ENCODE measurements at regions not wholly inside any gene's neighbourhood (a gene's known extent, or its start where the extent isn't known, plus 50 kb on each side); places are given as distances from the start of the nearest gene placed in this dataset.

GRCh38 chr19:28322491-28322890 lies 890.5 kb downstream of the UQCRFS1 start:
- intact Hi-C loops (cut with micrococcal nuclease) = no loop called here
- no peak overlapping the region for H3K27ac Mint-ChIP-seq
- CTCF ChIA-PET = interaction anchor here (1.1 to 4.3 kb wide), 4 partner anchors 46 to 352 kb away, joined by 3 to 12 read pairs (median 3); no protein-coding TSS in a partner anchor
- H3K4me1 Mint-ChIP-seq (ENCODE audit: low read depth) = no peaks in the 10 kb centered on the region
- no peak overlapping the region for H3K4me3 Mint-ChIP-seq
- no peaks in the 10 kb centered on the region for H3K27me3 Mint-ChIP-seq
- POLR2A ChIA-PET = no interaction called here
- TF ChIP-seq CTCF (IDR thresholded peaks at IDR 0.05) = no peak
- H3K36me3 Mint-ChIP-seq (ENCODE audit: low read depth) = no peaks in the 10 kb centered on the region
- ATAC-seq (no peak), DNase-seq (no peak)
- H3K9me3 Mint-ChIP-seq = no peaks in the 10 kb centered on the region

- Mint-ChIP-seq H3K27me3 (no peaks in the 10 kb centered on the region), H3K4me1 (ENCODE audit: low read depth) (no peaks in the 10 kb centered on the region), H3K4me3 (no peak overlapping the region), H3K9me3 (no peaks in the 10 kb centered on the region), H3K27ac (no peak overlapping the region), H3K36me3 (ENCODE audit: low read depth) (no peaks in the 10 kb centered on the region)
- ATAC-seq = no peak
- ChIA-PET CTCF (no interaction called here), POLR2A (no interaction called here)
- intact Hi-C loops (cut with micrococcal nuclease) = no loop called here
- TF ChIP-seq CTCF (IDR thresholded peaks at IDR 0.05) = no peak
- DNase-seq = no peak
Observed at GRCh38 chr19:28319918-28320317, 893.0 kb downstream of the UQCRFS1 start.

- Mint-ChIP-seq H3K36me3 (ENCODE audit: low read depth) (no peaks in the 10 kb centered on the region), H3K4me3 (no peak overlapping the region), H3K27me3 (no peaks in the 10 kb centered on the region), H3K9me3 (no peaks in the 10 kb centered on the region), H3K4me1 (ENCODE audit: low read depth) (no peaks in the 10 kb centered on the region), H3K27ac (no peak overlapping the region)
- ChIA-PET POLR2A (no interaction called here), CTCF (no interaction called here)
- intact Hi-C loops (cut with micrococcal nuclease) = no loop called here
- no peak for TF ChIP-seq CTCF (IDR thresholded peaks at IDR 0.05)
- no peak for ATAC-seq
- no peak for DNase-seq
Observed at GRCh38 chr19:28319227-28319626, 893.7 kb downstream of the UQCRFS1 start.

- ChIA-PET POLR2A (no interaction called here), CTCF (no interaction called here)
- no peak overlapping the region for H3K4me3 Mint-ChIP-seq
- ATAC-seq (no peak), DNase-seq (no peak)
- H3K4me1 Mint-ChIP-seq (ENCODE audit: low read depth) = no peaks in the 10 kb centered on the region
- intact Hi-C loops (cut with micrococcal nuclease) = no loop called here
- H3K27me3 Mint-ChIP-seq = no peaks in the 10 kb centered on the region
- no peak for TF ChIP-seq CTCF (IDR thresholded peaks at IDR 0.05)
- no peaks in the 10 kb centered on the region for H3K36me3 Mint-ChIP-seq (ENCODE audit: low read depth)
- H3K9me3 Mint-ChIP-seq = no peaks in the 10 kb centered on the region
- H3K27ac Mint-ChIP-seq = no peak overlapping the region
Observed at GRCh38 chr19:28318469-28319179, 894.3 kb downstream of the UQCRFS1 start.

GRCh38 chr19:28316464-28316863 lies 896.5 kb downstream of the UQCRFS1 start:
- intact Hi-C loops (cut with micrococcal nuclease) = no loop called here
- no peak for TF ChIP-seq CTCF (IDR thresholded peaks at IDR 0.05)
- CTCF ChIA-PET = no interaction called here
- no peaks in the 10 kb centered on the region for H3K27me3 Mint-ChIP-seq
- ATAC-seq = no peak
- no peak overlapping the region for H3K27ac Mint-ChIP-seq
- DNase-seq = no peak
- no peaks in the 10 kb centered on the region for H3K4me1 Mint-ChIP-seq (ENCODE audit: low read depth)
- H3K4me3 Mint-ChIP-seq = no peak overlapping the region
- no peaks in the 10 kb centered on the region for H3K36me3 Mint-ChIP-seq (ENCODE audit: low read depth)
- POLR2A ChIA-PET = no interaction called here
- no peaks in the 10 kb centered on the region for H3K9me3 Mint-ChIP-seq

Measured in activated CD8-positive, alpha-beta T cell treated with anti-CD3 and anti-CD28 coated beads for 36 hours (primary cell).